ENCODE measurements at regions not wholly inside any gene's neighbourhood (a gene's known extent, or its start where the extent isn't known, plus 50 kb on each side); places are given as distances from the start of the nearest gene placed in this dataset.
"Not testable (repeated sequence)": the region's sequence is repeated elsewhere in the genome, so short reads cannot be mapped to it uniquely, and the experiment has no call there.

GRCh38 chr15:53193149-53193548 lies 403.0 kb upstream of the ONECUT1 start:
- no peak overlapping the region for H3K9ac ChIP-seq (ENCODE audit: low read depth, low read length)
- H3K9me3 ChIP-seq (ENCODE audit: insufficient read depth, low read length, severe bottlenecking) = no peaks in the 10 kb centered on the region
- H3K4me1 ChIP-seq (ENCODE audit: insufficient read depth, low read length) = peaks cover 5% of the 10 kb centered on the region
- no peak overlapping the region for H3K4me2 ChIP-seq (ENCODE audit: insufficient read depth, low read length)
- no peak for TF ChIP-seq EZH2 (IDR thresholded peaks at IDR 0.05; ENCODE audit: borderline replicate concordance, low read depth, low read length, severe bottlenecking)
- no peak for TF ChIP-seq CTCF (IDR thresholded peaks at IDR 0.05; ENCODE audit: borderline replicate concordance, extremely low read depth, low read length, poor library complexity, severe bottlenecking)
- H3K27ac ChIP-seq (ENCODE audit: low read length) = no peak overlapping the region
- no peaks in the 10 kb centered on the region for H4K20me1 ChIP-seq (ENCODE audit: insufficient read depth, low read length)
- no peak; the same call in 2 of the 3 replicates for ATAC-seq (ENCODE audit: insufficient read depth, low read depth)
- no peaks in the 10 kb centered on the region for H3K27me3 ChIP-seq (ENCODE audit: insufficient read depth, low read length, poor library complexity)
- peak; percentile 15 for DNase-seq
- no peaks in the 10 kb centered on the region for H3K79me2 ChIP-seq (ENCODE audit: insufficient read depth, low read length)
- no peak overlapping the region for H3K4me3 ChIP-seq (ENCODE audit: low read depth in 1 of 2, low read length in 2 of 2)
- no peak overlapping the region for H2AFZ ChIP-seq (ENCODE audit: low read depth, low read length)
- H3K36me3 ChIP-seq (ENCODE audit: insufficient read depth, low read length) = no peaks in the 10 kb centered on the region

DNA sequence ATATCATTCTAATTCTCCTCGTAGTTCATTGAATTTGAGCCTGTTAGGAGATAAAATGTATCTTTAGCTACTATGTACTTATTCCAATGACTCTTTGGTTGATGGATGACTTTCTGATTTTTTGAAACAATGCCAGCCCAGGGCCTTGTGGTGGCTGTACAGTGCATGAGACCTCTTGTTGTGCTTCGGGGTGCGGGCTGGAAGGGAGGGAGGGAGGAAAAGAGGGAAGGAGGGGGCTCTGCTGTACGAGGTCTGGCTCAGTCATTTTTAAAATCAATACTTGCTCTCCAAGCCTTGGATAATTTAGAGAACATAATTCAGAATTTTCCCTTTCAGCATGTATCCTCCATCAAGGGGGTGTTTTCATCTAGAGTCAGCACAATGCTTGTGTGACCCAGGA lies 399.7 kb upstream of the ONECUT1 start:
- no peak overlapping the region for H3K4me3 ChIP-seq (ENCODE audit: low read depth in 1 of 2, low read length in 2 of 2)
- ATAC-seq (ENCODE audit: insufficient read depth, low read depth) (no peak), DNase-seq (no peak)
- no peaks in the 10 kb centered on the region for H4K20me1 ChIP-seq (ENCODE audit: insufficient read depth, low read length)
- no peak overlapping the region for H3K27ac ChIP-seq (ENCODE audit: low read length)
- no peak overlapping the region for H3K9ac ChIP-seq (ENCODE audit: low read depth, low read length)
- no peaks in the 10 kb centered on the region for H3K79me2 ChIP-seq (ENCODE audit: insufficient read depth, low read length)
- H3K27me3 ChIP-seq (ENCODE audit: insufficient read depth, low read length, poor library complexity) = no peaks in the 10 kb centered on the region
- H3K4me1 ChIP-seq (ENCODE audit: insufficient read depth, low read length) = no peaks in the 10 kb centered on the region
- no peaks in the 10 kb centered on the region for H3K9me3 ChIP-seq (ENCODE audit: insufficient read depth, low read length, severe bottlenecking)
- no peak for TF ChIP-seq EZH2 (IDR thresholded peaks at IDR 0.05; ENCODE audit: borderline replicate concordance, low read depth, low read length, severe bottlenecking)
- TF ChIP-seq CTCF (IDR thresholded peaks at IDR 0.05; ENCODE audit: borderline replicate concordance, extremely low read depth, low read length, poor library complexity, severe bottlenecking) = no peak
- no peak overlapping the region for H2AFZ ChIP-seq (ENCODE audit: low read depth, low read length)
- H3K36me3 ChIP-seq (ENCODE audit: insufficient read depth, low read length) = no peaks in the 10 kb centered on the region
- no peak overlapping the region for H3K4me2 ChIP-seq (ENCODE audit: insufficient read depth, low read length)

GRCh38 chr15:53183449-53183848 lies 393.3 kb upstream of the ONECUT1 start:
- not testable (repeated sequence) for H3K36me3 ChIP-seq (ENCODE audit: insufficient read depth, low read length); H2AFZ ChIP-seq (ENCODE audit: low read depth, low read length); H3K9ac ChIP-seq (ENCODE audit: low read depth, low read length); H3K27ac ChIP-seq (ENCODE audit: low read length); H3K4me3 ChIP-seq (ENCODE audit: low read depth in 1 of 2, low read length in 2 of 2); H3K9me3 ChIP-seq (ENCODE audit: insufficient read depth, low read length, severe bottlenecking); H3K4me1 ChIP-seq (ENCODE audit: insufficient read depth, low read length); DNase-seq; H3K79me2 ChIP-seq (ENCODE audit: insufficient read depth, low read length); ATAC-seq (ENCODE audit: insufficient read depth, low read depth); H3K4me2 ChIP-seq (ENCODE audit: insufficient read depth, low read length); H3K27me3 ChIP-seq (ENCODE audit: insufficient read depth, low read length, poor library complexity); H4K20me1 ChIP-seq (ENCODE audit: insufficient read depth, low read length)

DNA sequence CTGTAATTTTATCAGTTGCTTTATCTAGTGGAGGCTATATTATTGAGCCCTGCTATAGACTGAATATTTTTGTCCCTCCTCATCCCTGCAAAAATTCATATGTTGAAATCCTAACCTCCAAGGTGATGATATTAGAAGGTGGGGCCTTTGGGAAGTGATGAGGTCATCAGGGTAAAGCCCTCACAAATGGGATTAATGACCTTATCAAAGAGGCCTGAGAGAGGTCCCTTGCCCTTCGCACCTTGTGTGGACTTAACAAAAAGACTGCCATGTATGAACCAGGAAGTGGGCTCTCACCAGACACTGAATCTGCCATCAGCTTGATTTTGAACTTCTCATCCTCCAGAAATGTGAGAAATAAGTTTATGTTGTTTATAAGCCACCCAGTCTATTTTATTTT lies 381.4 kb upstream of the ONECUT1 start:
- no peak overlapping the region for H3K4me3 ChIP-seq (ENCODE audit: low read depth in 1 of 2, low read length in 2 of 2)
- no peak overlapping the region for H3K27ac ChIP-seq (ENCODE audit: low read length)
- H4K20me1 ChIP-seq (ENCODE audit: insufficient read depth, low read length) = no peaks in the 10 kb centered on the region
- ATAC-seq (ENCODE audit: insufficient read depth, low read depth) (no peak), DNase-seq (no peak)
- no peaks in the 10 kb centered on the region for H3K36me3 ChIP-seq (ENCODE audit: insufficient read depth, low read length)
- H3K79me2 ChIP-seq (ENCODE audit: insufficient read depth, low read length) = no peaks in the 10 kb centered on the region
- no peak overlapping the region for H2AFZ ChIP-seq (ENCODE audit: low read depth, low read length)
- no peaks in the 10 kb centered on the region for H3K9me3 ChIP-seq (ENCODE audit: insufficient read depth, low read length, severe bottlenecking)
- H3K4me2 ChIP-seq (ENCODE audit: insufficient read depth, low read length) = no peak overlapping the region
- H3K27me3 ChIP-seq (ENCODE audit: insufficient read depth, low read length, poor library complexity) = no peaks in the 10 kb centered on the region
- no peaks in the 10 kb centered on the region for H3K4me1 ChIP-seq (ENCODE audit: insufficient read depth, low read length)
- no peak overlapping the region for H3K9ac ChIP-seq (ENCODE audit: low read depth, low read length)
- TF ChIP-seq EZH2 (IDR thresholded peaks at IDR 0.05; ENCODE audit: borderline replicate concordance, low read depth, low read length, severe bottlenecking) = no peak
- no peak for TF ChIP-seq CTCF (IDR thresholded peaks at IDR 0.05; ENCODE audit: borderline replicate concordance, extremely low read depth, low read length, poor library complexity, severe bottlenecking)
